A673 (cell line): ENCODE measurements at regions not wholly inside any gene's neighbourhood (a gene's known extent, or its start where the extent isn't known, plus 50 kb on each side); places are given as distances from the start of the nearest gene placed in this dataset.

ENCODE experiments used
- BruUV-seq: library from RNA; stranded (reverse); fragments of 400-500 nt; replicated peaks from 2 replicates; lab custom pipeline; 2021; lab: Mats Ljungman, UMichigan
- CTCF ChIA-PET: fragments of 300-600 bp; sonication (Branson Sonifier 250); formaldehyde crosslinking; loops from one replicate; lab custom pipeline; 2022; ENCODE audit warnings: antibody characterized with exemption; lab: Charles Lee
- POLR2A ChIA-PET: fragments of 300-600 bp; sonication (Branson Sonifier 250); formaldehyde crosslinking; loops from one replicate; lab custom pipeline; 2022; ENCODE audit warnings: antibody characterized with exemption; ENCODE audit not compliant: low non-redundant PET; lab: Charles Lee
- DNase-seq: peaks from one replicate; pipeline ENCODE4 v3.0.0-alpha.2; 2015; ENCODE audit warnings: low spot score
- H3K27ac ChIP-seq: fragments of 200-600 bp; sonication (generic); 2 replicates; pipeline ENCODE4 v1.5.1; 2016; ENCODE audit warnings: mixed run types, low read depth, mild to moderate bottlenecking, mixed read lengths, antibody characterized with exemption, low read length; ENCODE audit not compliant: poor library complexity, severe bottlenecking
- H3K27me3 ChIP-seq: fragments of 200-600 bp; sonication (generic); replicated peaks from 2 replicates; pipeline ENCODE4 v1.6.1; 2017; ENCODE audit warnings: mixed run types, low read depth, mild to moderate bottlenecking, mixed read lengths, antibody characterized with exemption, low read length; ENCODE audit not compliant: insufficient read depth, poor library complexity
- H3K36me3 ChIP-seq: fragments of 200-600 bp; sonication (generic); 2 replicates; pipeline ENCODE4 v1.6.1; 2016; ENCODE audit warnings: mixed run types, mild to moderate bottlenecking, mixed read lengths, antibody characterized with exemption, low read length; ENCODE audit not compliant: insufficient read depth, poor library complexity, severe bottlenecking
- H3K4me1 ChIP-seq: fragments of 200-600 bp; sonication (generic); 2 replicates; pipeline ENCODE4 v1.6.1; 2017; ENCODE audit warnings: mixed run types, mild to moderate bottlenecking, mixed read lengths, antibody characterized with exemption, low read length; ENCODE audit not compliant: insufficient read depth, poor library complexity, severe bottlenecking
- H3K4me3 ChIP-seq: fragments of 200-600 bp; sonication (generic); 2 replicates; pipeline ENCODE4 v1.5.1; 2016; ENCODE audit warnings: low read depth, mixed run types, mild to moderate bottlenecking, mixed read lengths, low read length; ENCODE audit not compliant: poor library complexity, severe bottlenecking
- H3K9me3 ChIP-seq: fragments of 200-600 bp; sonication (generic); 2 replicates; pipeline ENCODE4 v1.6.1; 2016; ENCODE audit warnings: mixed run types, low read depth, mild to moderate bottlenecking, mixed read lengths, antibody characterized with exemption, low read length; ENCODE audit not compliant: poor library complexity, severe bottlenecking
- CTCF ChIP-seq: fragments of 300-800, 200-600 bp; sonication (generic); conservative IDR thresholded peaks from 2 replicates; pipeline ENCODE4 v1.5.1; 2017; ENCODE audit warnings: low read depth, mild to moderate bottlenecking, antibody characterized with exemption, low read length, moderate library complexity, mixed read lengths
- EZH2 ChIP-seq: fragments of 200-600 bp; sonication (generic); IDR thresholded peaks from 2 replicates; pipeline ENCODE4 v1.6.1; 2017; ENCODE audit warnings: borderline replicate concordance, low read depth, mild to moderate bottlenecking, mixed read lengths, antibody characterized with exemption, low read length; ENCODE audit not compliant: poor library complexity, severe bottlenecking
- intact Hi-C: fragments of 100-400 bp; cut with micrococcal nuclease; formaldehyde crosslinking; loops from one replicate; pipeline ENCODE4 v1.10.0; 2022; ENCODE audit not compliant: unreplicated experiment

- peak; percentile 26 for DNase-seq
- BruUV-seq, result no TSS peak
These were observed 192.0 kb downstream of the SMIM20 start for GRCh38 chr4:26105815-26106699.

DNA sequence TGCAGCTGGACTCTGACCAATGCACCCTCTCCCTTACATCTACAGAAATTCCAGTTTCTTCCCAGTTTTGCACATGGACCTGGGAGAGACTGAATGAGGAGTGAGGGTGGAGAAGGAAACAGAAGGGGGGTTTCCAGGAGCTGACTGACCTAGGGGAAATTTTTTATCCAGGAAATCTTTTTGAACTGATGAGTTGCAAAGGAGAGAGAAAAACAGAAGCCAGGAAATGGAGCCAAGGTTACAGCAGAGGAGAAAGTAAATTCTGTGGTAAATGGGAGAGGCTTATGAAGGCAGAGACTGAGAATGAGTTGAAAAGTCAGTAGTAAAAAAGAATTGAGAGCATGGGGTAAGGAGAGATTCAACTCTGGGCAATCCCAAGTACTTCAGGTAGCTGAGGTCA is 192.8 kb downstream of the SMIM20 start:
- ChIA-PET CTCF (no interaction called here), POLR2A (no interaction called here)
- no peak for TF ChIP-seq EZH2
- no peak for TF ChIP-seq CTCF
- H3K4me1 ChIP-seq, result no peaks in the 10 kb centered on the region
- no peaks in the 10 kb centered on the region for H3K36me3 ChIP-seq
- H3K27me3 ChIP-seq, result no peaks in the 10 kb centered on the region
- no peak overlapping the region for H3K27ac ChIP-seq
- no peak for DNase-seq
- H3K9me3 ChIP-seq, result no peaks in the 10 kb centered on the region
- no peak overlapping the region for H3K4me3 ChIP-seq
- intact Hi-C loops, result no loop called here
- no TSS peak for BruUV-seq

More at GRCh38 chr4:26105815-26106699, 192.0 kb downstream of the SMIM20 start:
- H3K4me3 ChIP-seq, result no peak overlapping the region
- H3K27ac ChIP-seq, result no peak overlapping the region
- no peaks in the 10 kb centered on the region for H3K36me3 ChIP-seq
- H3K4me1 ChIP-seq, result no peaks in the 10 kb centered on the region
- intact Hi-C loops, result no loop called here
- no peaks in the 10 kb centered on the region for H3K27me3 ChIP-seq
- POLR2A ChIA-PET, result no interaction called here
- no peak for TF ChIP-seq CTCF
- TF ChIP-seq EZH2, result no peak
- CTCF ChIA-PET, result no interaction called here
- no peaks in the 10 kb centered on the region for H3K9me3 ChIP-seq

DNA sequence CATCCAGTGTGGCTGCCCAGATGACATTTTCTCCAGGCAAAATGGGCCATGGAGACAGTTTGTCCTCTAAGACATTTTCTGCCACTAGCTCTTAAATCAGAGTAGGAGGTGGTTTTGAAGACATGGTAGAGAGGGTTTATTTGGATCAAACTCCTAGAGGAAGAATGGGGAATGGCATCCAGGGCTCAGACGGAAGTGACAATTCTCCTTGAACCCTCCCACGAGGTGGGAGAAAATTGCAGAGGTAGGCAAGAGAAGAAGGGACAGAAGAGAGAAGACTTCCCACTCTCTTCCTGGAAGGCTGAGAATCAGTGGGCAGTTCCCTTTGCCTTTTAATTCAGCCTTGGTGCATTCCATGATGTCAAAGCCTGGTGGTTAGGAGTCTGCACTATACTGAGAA is 194.0 kb downstream of the SMIM20 start:
- Histone ChIP-seq H3K27me3 (no peaks in the 10 kb centered on the region), H3K4me1 (no peaks in the 10 kb centered on the region), H3K9me3 (peaks cover 3% of the 10 kb centered on the region), H3K4me3 (no peak overlapping the region), H3K27ac (no peak overlapping the region), H3K36me3 (no peaks in the 10 kb centered on the region)
- ChIA-PET POLR2A (no interaction called here), CTCF (no interaction called here)
- BruUV-seq, result no TSS peak
- TF ChIP-seq EZH2 (no peak), CTCF (0 out of 2 replicates have a peak, but pooled peaks have one; percentile 10)
- no peak for DNase-seq
- intact Hi-C loops, result no loop called here
